ENCODE measurements at regions not wholly inside any gene's neighbourhood (a gene's known extent, or its start where the extent isn't known, plus 50 kb on each side); places are given as distances from the start of the nearest gene placed in this dataset.

DNA sequence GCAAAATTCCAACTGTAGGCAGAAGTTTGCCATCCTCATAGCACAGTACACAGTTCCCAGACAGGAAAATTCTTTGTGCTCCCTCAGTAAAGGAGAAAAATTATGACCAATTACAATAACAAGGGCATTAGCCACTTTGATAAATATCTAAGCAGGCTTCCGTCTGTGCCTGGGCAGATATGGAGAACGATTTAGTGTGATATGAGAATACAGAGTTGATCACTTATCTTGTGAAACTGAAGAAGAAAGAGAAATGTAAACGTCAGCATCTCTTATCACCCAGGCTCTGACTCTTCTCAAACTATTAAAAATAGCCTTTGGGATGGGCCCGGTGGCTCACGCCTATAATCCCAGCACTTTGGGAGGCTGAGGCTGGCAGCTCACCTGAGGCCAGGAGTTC, 54.5 kb upstream of the TIAM1 start:
- Histone ChIP-seq H2BK120ac (ENCODE audit: low read depth, low read length) (no peak overlapping the region), H2AK5ac (ENCODE audit: low read length) (no peak overlapping the region), H3K27ac (ENCODE audit: low read depth, low read length) (no peak overlapping the region)

DNA sequence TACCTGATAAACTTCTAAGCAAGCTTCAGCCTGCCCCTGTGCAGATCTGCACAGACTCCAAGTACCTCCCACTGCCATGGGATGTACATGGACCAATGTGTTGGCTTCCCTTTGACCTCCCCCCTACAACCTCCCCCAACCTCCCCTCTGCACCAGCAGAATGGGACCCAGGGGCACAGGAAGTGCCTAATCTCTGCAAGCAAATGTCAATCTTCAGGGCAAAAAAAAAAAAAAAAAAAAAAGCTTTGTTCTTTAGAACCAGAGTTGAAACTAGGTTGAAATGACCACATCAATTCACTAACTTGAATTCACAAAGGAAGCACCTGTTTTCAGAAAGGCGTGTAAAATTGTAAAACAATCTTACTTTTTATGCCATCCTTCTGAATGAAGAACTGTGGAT, 53.9 kb upstream of the TIAM1 start:
- no peak overlapping the region for H4K5ac ChIP-seq (ENCODE audit: low read length)
- H3K56ac ChIP-seq (ENCODE audit: low read length): no peak overlapping the region
- no peaks in the 10 kb centered on the region for H3K27me3 ChIP-seq (ENCODE audit: insufficient read depth, low read length, poor library complexity)
- H3K27ac ChIP-seq (ENCODE audit: low read depth, low read length): no peak overlapping the region
- H2BK120ac ChIP-seq (ENCODE audit: low read depth, low read length): no peak overlapping the region
- H2AK5ac ChIP-seq (ENCODE audit: low read length): no peak overlapping the region
- no CpG with 5 or more reads among the region's 1 CpG for WGBS (ENCODE audit: extremely low coverage, insufficient coverage, low lambda C conversion rate)
- no peak overlapping the region for H3K23ac ChIP-seq (ENCODE audit: low read length)
- H3K4me1 ChIP-seq (ENCODE audit: control insufficient read depth, low read depth, low read length): peaks cover 7% of the 10 kb centered on the region
- no peaks in the 10 kb centered on the region for H3K79me2 ChIP-seq (ENCODE audit: control insufficient read depth, insufficient read depth, low read length)
- H2BK5ac ChIP-seq (ENCODE audit: low read length): no peak overlapping the region
- no peak overlapping the region for H3K18ac ChIP-seq (ENCODE audit: low read length)
- no peak overlapping the region for H3K4me2 ChIP-seq (ENCODE audit: low read length)
- peaks cover 12% of the 10 kb centered on the region for H3K79me1 ChIP-seq (ENCODE audit: low read length)
- no peak overlapping the region for H3K4ac ChIP-seq (ENCODE audit: low read depth, low read length)
- H3K4me3 ChIP-seq (ENCODE audit: low read length): no peak overlapping the region
- DNase-seq: peak; percentile 73
- no peak overlapping the region for H2BK15ac ChIP-seq (replicated peaks; ENCODE audit: low read depth)
- no peak overlapping the region for H4K8ac ChIP-seq (ENCODE audit: low read depth, low read length)
- H3K36me3 ChIP-seq (ENCODE audit: control insufficient read depth, insufficient read depth, low read length): no peaks in the 10 kb centered on the region
- no peak overlapping the region for H3K9ac ChIP-seq (ENCODE audit: low read length)

More for the DNA sequence above, 54.5 kb upstream of the TIAM1 start:
- Histone ChIP-seq H3K4me1 (ENCODE audit: control insufficient read depth, low read depth, low read length) (peaks cover 7% of the 10 kb centered on the region), H3K27me3 (ENCODE audit: insufficient read depth, low read length, poor library complexity) (no peaks in the 10 kb centered on the region), H3K4me3 (ENCODE audit: low read length) (no peak overlapping the region), H3K4me2 (ENCODE audit: low read length) (no peak overlapping the region), H3K18ac (ENCODE audit: low read length) (peak overlapping the region; percentile 28), H3K9ac (ENCODE audit: low read length) (no peak overlapping the region), H4K5ac (ENCODE audit: low read length) (no peak overlapping the region), H3K23ac (ENCODE audit: low read length) (no peak overlapping the region), H4K8ac (ENCODE audit: low read depth, low read length) (no peak overlapping the region), H3K4ac (ENCODE audit: low read depth, low read length) (no peak overlapping the region), H3K36me3 (ENCODE audit: control insufficient read depth, insufficient read depth, low read length) (no peaks in the 10 kb centered on the region), H2BK15ac (replicated peaks; ENCODE audit: low read depth) (no peak overlapping the region), H3K79me2 (ENCODE audit: control insufficient read depth, insufficient read depth, low read length) (no peaks in the 10 kb centered on the region), H3K79me1 (ENCODE audit: low read length) (peaks cover 10% of the 10 kb centered on the region), H2BK5ac (ENCODE audit: low read length) (no peak overlapping the region), H3K56ac (ENCODE audit: low read length) (no peak overlapping the region)
- no CpG with 5 or more reads among the region's 5 CpGs for WGBS (ENCODE audit: extremely low coverage, insufficient coverage, low lambda C conversion rate)
- DNase-seq: no peak

DNA sequence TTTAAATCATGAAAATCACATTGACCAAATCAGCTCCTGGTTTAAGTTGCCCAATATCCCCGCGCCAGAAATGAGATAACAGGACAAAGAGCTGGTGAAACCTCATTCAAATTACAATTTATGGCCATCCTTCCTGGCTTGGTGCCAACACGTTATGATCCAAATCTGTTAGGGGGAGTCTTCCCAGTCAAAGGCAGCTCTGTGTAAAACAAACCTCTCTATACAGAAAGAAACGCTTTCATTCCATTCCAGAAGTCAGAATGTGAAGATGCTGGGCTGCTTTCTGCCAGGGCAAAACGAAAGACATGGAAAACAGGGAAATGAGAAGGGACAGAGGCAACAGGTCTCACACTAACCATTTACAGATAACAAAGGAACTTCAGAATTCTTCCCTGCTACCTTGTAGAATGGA, 53.5 kb upstream of the TIAM1 start:
- WGBS (ENCODE audit: extremely low coverage, insufficient coverage, low lambda C conversion rate): no CpG with 5 or more reads among the region's 5 CpGs
- H2BK5ac ChIP-seq (ENCODE audit: low read length): no peak overlapping the region
- H3K27ac ChIP-seq (ENCODE audit: low read depth, low read length): no peak overlapping the region
- H3K4ac ChIP-seq (ENCODE audit: low read depth, low read length): no peak overlapping the region
- peaks cover 12% of the 10 kb centered on the region for H3K79me1 ChIP-seq (ENCODE audit: low read length)
- H3K9ac ChIP-seq (ENCODE audit: low read length): no peak overlapping the region
- no peak overlapping the region for H3K18ac ChIP-seq (ENCODE audit: low read length)
- no peak overlapping the region for H2AK5ac ChIP-seq (ENCODE audit: low read length)
- no peak overlapping the region for H4K5ac ChIP-seq (ENCODE audit: low read length)
- no peak overlapping the region for H3K23ac ChIP-seq (ENCODE audit: low read length)
- no peak overlapping the region for H4K8ac ChIP-seq (ENCODE audit: low read depth, low read length)
- H3K4me3 ChIP-seq (ENCODE audit: low read length): no peak overlapping the region
- no peak overlapping the region for H3K4me2 ChIP-seq (ENCODE audit: low read length)
- H3K36me3 ChIP-seq (ENCODE audit: control insufficient read depth, insufficient read depth, low read length): no peaks in the 10 kb centered on the region
- no peaks in the 10 kb centered on the region for H3K79me2 ChIP-seq (ENCODE audit: control insufficient read depth, insufficient read depth, low read length)
- H3K27me3 ChIP-seq (ENCODE audit: insufficient read depth, low read length, poor library complexity): no peaks in the 10 kb centered on the region
- peaks cover 7% of the 10 kb centered on the region for H3K4me1 ChIP-seq (ENCODE audit: control insufficient read depth, low read depth, low read length)
- DNase-seq: no peak
- no peak overlapping the region for H2BK120ac ChIP-seq (ENCODE audit: low read depth, low read length)
- no peak overlapping the region for H3K56ac ChIP-seq (ENCODE audit: low read length)
- H2BK15ac ChIP-seq (replicated peaks; ENCODE audit: low read depth): no peak overlapping the region

DNA sequence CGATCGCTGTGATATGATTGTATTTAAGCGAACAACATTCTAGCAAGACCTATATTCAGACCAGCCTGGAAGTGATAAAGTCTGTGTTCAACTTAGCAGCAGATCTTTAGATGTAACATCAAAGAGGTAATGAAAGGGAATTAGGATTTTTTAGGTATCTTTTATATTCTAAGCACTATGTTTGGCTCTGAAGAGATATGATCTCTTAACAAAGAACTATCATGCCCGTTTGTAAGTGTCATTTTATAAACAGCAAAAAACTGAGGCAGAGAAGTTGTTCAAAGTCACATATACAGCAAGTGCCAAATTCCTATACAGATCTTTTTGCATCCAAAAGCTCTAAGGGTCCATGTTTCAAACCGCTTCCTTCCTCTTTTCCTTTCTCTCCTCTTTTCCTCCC, 53.0 kb upstream of the TIAM1 start:
- Histone ChIP-seq H3K27ac (ENCODE audit: low read depth, low read length) (no peak overlapping the region), H2BK15ac (replicated peaks; ENCODE audit: low read depth) (no peak overlapping the region), H3K79me1 (ENCODE audit: low read length) (peaks cover 12% of the 10 kb centered on the region), H3K56ac (ENCODE audit: low read length) (no peak overlapping the region), H2BK120ac (ENCODE audit: low read depth, low read length) (no peak overlapping the region), H2BK5ac (ENCODE audit: low read length) (no peak overlapping the region), H3K18ac (ENCODE audit: low read length) (no peak overlapping the region), H3K4me2 (ENCODE audit: low read length) (no peak overlapping the region), H3K4me3 (ENCODE audit: low read length) (no peak overlapping the region), H2AK5ac (ENCODE audit: low read length) (no peak overlapping the region), H4K5ac (ENCODE audit: low read length) (no peak overlapping the region), H3K23ac (ENCODE audit: low read length) (no peak overlapping the region), H3K9ac (ENCODE audit: low read length) (no peak overlapping the region), H3K27me3 (ENCODE audit: insufficient read depth, low read length, poor library complexity) (no peaks in the 10 kb centered on the region), H4K8ac (ENCODE audit: low read depth, low read length) (no peak overlapping the region), H3K4ac (ENCODE audit: low read depth, low read length) (no peak overlapping the region), H3K79me2 (ENCODE audit: control insufficient read depth, insufficient read depth, low read length) (no peaks in the 10 kb centered on the region), H3K4me1 (ENCODE audit: control insufficient read depth, low read depth, low read length) (peaks cover 7% of the 10 kb centered on the region), H3K36me3 (ENCODE audit: control insufficient read depth, insufficient read depth, low read length) (no peaks in the 10 kb centered on the region)
- DNase-seq: no peak
- no CpG with 5 or more reads among the region's 5 CpGs for WGBS (ENCODE audit: extremely low coverage, insufficient coverage, low lambda C conversion rate)

DNA sequence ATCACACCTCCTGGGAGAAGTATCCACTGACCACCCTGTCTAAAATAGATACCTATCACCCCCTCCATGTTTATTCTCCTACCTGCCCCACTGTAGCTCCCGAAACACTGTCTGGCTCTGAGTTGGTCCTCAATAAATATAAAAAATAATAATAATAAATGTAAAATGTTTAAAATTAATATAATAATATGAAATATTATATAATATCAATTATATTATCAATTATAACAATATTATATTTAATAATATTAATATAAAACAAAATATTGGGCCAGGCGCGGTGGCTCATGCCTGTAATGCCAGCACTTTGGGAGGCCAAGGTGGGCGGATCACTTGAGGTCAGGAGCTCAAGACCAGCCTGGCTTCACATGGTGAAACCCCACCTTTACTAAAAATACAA, 52.3 kb upstream of the TIAM1 start:
- Histone ChIP-seq H3K23ac (ENCODE audit: low read length) (no peak overlapping the region), H3K4ac (ENCODE audit: low read depth, low read length) (no peak overlapping the region), H4K8ac (ENCODE audit: low read depth, low read length) (no peak overlapping the region), H3K79me1 (ENCODE audit: low read length) (peaks cover 12% of the 10 kb centered on the region), H4K5ac (ENCODE audit: low read length) (no peak overlapping the region), H3K36me3 (ENCODE audit: control insufficient read depth, insufficient read depth, low read length) (no peaks in the 10 kb centered on the region), H3K4me1 (ENCODE audit: control insufficient read depth, low read depth, low read length) (peaks cover 7% of the 10 kb centered on the region), H3K4me3 (ENCODE audit: low read length) (no peak overlapping the region), H2BK5ac (ENCODE audit: low read length) (no peak overlapping the region), H2AK5ac (ENCODE audit: low read length) (no peak overlapping the region), H2BK120ac (ENCODE audit: low read depth, low read length) (no peak overlapping the region), H2BK15ac (replicated peaks; ENCODE audit: low read depth) (no peak overlapping the region), H3K27me3 (ENCODE audit: insufficient read depth, low read length, poor library complexity) (no peaks in the 10 kb centered on the region), H3K18ac (ENCODE audit: low read length) (no peak overlapping the region), H3K9ac (ENCODE audit: low read length) (no peak overlapping the region), H3K79me2 (ENCODE audit: control insufficient read depth, insufficient read depth, low read length) (no peaks in the 10 kb centered on the region), H3K27ac (ENCODE audit: low read depth, low read length) (no peak overlapping the region), H3K56ac (ENCODE audit: low read length) (no peak overlapping the region), H3K4me2 (ENCODE audit: low read length) (no peak overlapping the region)
- no peak for DNase-seq
- WGBS (ENCODE audit: extremely low coverage, insufficient coverage, low lambda C conversion rate): no CpG with 5 or more reads among the region's 4 CpGs

- Histone ChIP-seq H3K4me2 (ENCODE audit: low read length) (no peak overlapping the region), H3K56ac (ENCODE audit: low read length) (no peak overlapping the region), H4K5ac (ENCODE audit: low read length) (no peak overlapping the region), H3K79me2 (ENCODE audit: control insufficient read depth, insufficient read depth, low read length) (no peaks in the 10 kb centered on the region), H3K4ac (ENCODE audit: low read depth, low read length) (no peak overlapping the region), H4K8ac (ENCODE audit: low read depth, low read length) (no peak overlapping the region), H3K79me1 (ENCODE audit: low read length) (peaks cover 10% of the 10 kb centered on the region), H3K18ac (ENCODE audit: low read length) (no peak overlapping the region), H2BK120ac (ENCODE audit: low read depth, low read length) (no peak overlapping the region), H2AK5ac (ENCODE audit: low read length) (no peak overlapping the region), H3K36me3 (ENCODE audit: control insufficient read depth, insufficient read depth, low read length) (no peaks in the 10 kb centered on the region), H3K4me1 (ENCODE audit: control insufficient read depth, low read depth, low read length) (peaks cover 7% of the 10 kb centered on the region), H3K9ac (ENCODE audit: low read length) (no peak overlapping the region), H2BK15ac (replicated peaks; ENCODE audit: low read depth) (no peak overlapping the region), H3K27ac (ENCODE audit: low read depth, low read length) (no peak overlapping the region), H3K23ac (ENCODE audit: low read length) (no peak overlapping the region), H3K27me3 (ENCODE audit: insufficient read depth, low read length, poor library complexity) (no peaks in the 10 kb centered on the region), H3K4me3 (ENCODE audit: low read length) (no peak overlapping the region), H2BK5ac (ENCODE audit: low read length) (no peak overlapping the region)
- whole genome bisulfite sequencing (ENCODE audit: extremely low coverage, insufficient coverage, low lambda C conversion rate): no CpG with 5 or more reads among the region's 2 CpGs
- DNase-seq: no peak
These were observed 51.7 kb upstream of the TIAM1 start for GRCh38 chr21:31395791-31396190.

Data from mesendoderm (in vitro differentiated cells).